DMS114 treated with DMSO at 0.1 percent for 48 hours (cell line): ENCODE measurements at regions not wholly inside any gene's neighbourhood (a gene's known extent, or its start where the extent isn't known, plus 50 kb on each side); places are given as distances from the start of the nearest gene placed in this dataset.
A peak's percentile ranks its signal among the peaks of the same experiment; 100 is the strongest.

Source experiments
- DNase-seq: peaks from one replicate; lab custom pipeline; 2025; ENCODE audit not compliant: unreplicated experiment; lab: John Stamatoyannopoulos, UW

DNA sequence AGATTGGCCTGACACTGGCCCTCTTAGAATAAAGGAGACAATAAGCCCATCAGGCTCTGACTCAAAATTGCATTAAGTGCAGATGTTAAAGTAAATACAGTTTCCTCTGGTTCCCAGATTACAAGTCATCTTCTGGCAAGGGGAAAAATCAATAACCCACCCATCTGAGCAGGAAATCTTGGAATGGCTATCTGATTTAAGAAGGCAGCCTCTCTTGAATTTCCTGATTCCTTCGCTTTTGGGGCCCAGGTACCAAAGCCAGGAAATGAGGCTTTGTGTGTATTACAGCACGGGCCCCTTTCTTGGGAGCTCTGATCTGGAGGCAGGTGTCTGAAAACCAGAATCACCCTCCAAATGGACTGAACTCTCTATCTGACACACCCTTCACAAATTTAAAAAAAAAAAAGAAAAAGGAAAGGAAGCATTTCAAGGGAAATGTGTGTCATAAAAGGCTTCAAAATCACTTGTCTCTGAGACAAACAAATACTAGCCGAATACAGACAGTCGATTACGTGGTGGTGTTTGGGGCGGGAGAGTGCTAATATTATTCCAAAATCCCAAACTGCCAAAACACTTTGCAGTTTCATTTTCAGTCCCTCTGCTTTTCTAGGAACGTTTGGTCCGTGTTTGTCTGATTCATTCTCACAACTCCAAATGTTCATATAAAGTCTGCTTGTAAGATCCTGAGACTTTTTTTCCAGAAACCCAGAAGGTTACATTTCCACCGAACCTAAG, 240.9 kb upstream of the CAMK1G start:
- DNase-seq: no peak

GRCh38 chr1:209343511-209343910, 240.0 kb upstream of the CAMK1G start:
- no peak for DNase-seq

DNA sequence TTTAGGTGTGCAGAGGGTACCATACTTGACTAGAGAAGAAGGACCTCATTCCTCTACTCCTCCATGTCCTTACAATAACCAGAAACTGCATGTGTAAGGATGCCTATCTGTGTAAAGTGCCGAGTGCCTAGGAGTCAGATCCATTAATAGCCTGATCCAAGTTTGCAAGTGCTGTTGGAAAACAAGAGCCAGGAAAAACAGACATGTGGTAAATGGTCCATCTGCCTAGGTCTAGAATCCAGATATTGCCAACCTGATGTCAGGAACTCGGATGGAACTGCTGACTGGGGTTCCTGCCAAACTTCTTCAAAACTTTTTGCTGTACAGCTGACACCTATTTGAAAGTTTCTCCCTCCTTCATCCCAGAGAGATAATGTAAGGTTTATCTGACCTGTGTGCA, 239.4 kb upstream of the CAMK1G start:
- DNase-seq: no peak

DNA sequence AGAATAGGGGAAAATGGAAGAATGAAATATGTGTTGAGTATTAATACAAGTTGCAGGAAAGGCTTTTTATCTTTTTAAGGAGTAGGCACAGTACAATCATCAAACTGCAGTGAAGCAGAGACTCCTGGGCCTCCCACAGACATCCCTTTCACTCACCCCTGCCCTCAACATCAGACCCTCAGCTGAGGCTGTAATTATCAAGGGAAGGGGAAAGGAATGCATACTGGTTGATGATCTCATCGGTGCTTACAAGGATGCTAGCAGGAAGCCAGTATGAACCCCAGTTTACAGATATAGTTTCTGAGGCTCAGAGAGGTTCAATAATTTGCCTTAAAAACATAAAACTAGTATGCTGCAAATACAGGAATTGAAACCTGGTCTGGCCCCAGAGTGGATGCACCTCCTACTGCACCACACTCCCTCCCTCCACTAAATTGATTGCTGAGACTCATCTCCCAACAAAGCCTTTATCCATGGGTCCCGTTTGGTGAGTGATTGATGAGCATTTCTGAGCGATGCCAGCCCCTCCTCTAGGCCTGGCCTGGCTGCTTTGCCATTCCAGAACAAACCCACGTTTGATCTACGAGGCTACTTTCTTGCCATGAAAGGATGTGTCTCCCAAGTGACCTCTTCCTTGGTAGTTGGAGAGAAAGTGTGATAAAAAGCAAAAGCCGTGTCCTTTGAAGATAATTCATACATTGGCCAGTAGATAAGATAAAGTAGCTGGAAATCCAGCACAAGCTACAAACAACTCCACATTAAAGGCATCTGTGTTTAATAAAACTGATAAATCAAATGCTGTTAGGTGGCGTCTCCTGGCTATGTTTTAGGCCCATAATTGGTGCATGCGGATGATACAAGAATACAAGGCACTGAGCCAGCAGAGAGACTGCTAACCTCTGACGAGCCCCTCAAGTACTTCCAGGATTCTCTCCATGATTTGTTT, 233.9 kb upstream of the CAMK1G start:
- no peak for DNase-seq

DNA sequence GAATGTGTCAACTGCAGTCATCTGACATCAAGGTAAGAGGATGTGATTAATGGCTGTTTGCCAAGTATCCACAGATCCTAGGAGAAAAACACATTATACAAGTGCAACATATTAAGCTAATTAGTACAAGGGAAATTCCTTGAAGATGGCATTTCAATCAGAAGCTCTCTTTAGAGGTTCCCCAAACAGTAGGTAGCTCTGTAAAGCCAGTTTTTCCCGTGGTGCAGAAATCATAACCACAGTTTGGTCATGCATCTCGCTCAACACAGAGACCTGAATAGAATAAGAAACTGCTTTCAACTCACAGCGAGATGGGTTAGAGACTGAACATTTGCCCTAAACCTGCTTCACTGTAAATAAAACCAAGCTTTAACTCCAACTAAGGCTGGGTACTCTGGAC, 230.5 kb upstream of the CAMK1G start:
- DNase-seq: no peak

- DNase-seq: peak; percentile 74
Observed at GRCh38 chr1:209354111-209354839, 229.2 kb upstream of the CAMK1G start.

- DNase-seq: no peak
Observed at GRCh38 chr1:209354840-209355165, 228.7 kb upstream of the CAMK1G start.

- DNase-seq: no peak
Observed at GRCh38 chr1:209355415-209355814, 228.1 kb upstream of the CAMK1G start.

- no peak for DNase-seq
Observed at GRCh38 chr1:209356976-209357377, 226.5 kb upstream of the CAMK1G start.

DNA sequence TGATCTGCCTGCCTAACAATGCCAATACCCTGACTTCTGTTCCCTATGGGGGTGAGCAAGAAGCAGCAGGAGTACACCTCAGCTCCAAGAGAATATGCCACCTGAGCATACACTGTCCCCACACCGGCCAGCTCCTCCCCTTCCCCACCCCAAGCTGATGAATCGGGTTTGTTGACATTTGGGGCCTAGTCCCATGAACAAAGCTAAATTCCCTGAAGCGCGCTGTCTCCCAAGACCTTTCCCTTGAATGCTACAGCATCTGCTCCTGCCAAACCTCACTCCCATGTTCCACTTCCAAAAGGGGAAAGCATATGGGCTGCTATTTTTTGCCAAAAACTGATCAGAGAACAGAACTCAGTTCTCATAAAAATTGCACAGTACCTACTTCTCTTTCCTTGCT, 220.4 kb upstream of the CAMK1G start:
- DNase-seq: no peak

DNA sequence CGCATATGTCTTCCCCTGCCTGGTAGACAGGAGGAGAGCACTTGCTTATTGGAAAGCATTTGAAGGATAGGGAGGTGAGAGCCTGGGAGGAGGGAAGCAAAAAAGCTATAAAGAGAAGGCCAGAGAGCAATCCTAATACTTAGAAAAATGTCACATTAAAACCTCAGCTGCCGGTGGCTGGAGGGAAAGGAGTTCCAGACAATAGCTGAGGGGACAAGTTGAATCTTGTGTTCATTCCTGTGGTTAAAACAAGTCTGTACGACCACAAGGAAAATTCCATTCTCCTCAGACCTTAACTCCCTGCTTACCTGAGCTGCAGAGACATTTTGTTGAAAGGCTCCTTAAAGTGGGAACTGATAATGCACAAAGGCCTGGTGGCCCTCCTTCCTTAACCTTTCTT, 218.8 kb upstream of the CAMK1G start:
- DNase-seq: no peak

GRCh38 chr1:209367061-209367772, 216.3 kb upstream of the CAMK1G start:
- no peak for DNase-seq

DNA sequence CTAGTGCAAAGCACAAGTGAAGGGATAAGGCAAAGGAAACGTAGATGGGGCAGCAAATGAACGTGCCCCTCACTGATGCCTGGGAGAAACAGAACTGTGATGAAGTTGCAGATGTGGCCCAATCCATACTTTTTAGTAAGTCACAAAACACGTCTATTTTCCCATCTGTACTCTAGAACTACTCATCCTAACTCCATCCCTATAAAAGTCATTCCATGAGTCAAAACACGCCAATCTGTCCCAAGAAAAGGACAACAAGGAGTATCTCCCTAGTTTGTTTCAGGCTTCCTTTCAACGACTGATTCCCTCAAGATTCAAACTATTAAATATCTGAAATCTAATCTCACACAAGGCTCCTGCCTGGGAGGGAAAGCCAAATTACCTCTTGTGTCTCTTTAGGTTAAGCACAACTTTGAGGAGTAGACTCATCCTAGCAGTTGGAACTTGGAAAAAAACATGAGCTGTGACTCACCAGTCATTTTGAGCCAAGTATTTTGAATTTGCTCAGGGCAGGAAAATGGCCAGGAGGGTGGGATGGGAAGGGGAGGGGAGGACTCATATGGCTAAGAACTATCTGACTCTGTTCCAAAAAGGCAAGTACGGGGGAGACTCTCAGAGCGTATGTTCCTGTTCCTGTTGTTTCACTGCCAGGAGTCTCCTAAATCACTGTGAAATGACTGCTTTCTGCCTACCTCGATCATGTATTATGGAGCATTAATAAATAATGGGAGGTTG, 214.5 kb upstream of the CAMK1G start:
- DNase-seq: no peak

DNA sequence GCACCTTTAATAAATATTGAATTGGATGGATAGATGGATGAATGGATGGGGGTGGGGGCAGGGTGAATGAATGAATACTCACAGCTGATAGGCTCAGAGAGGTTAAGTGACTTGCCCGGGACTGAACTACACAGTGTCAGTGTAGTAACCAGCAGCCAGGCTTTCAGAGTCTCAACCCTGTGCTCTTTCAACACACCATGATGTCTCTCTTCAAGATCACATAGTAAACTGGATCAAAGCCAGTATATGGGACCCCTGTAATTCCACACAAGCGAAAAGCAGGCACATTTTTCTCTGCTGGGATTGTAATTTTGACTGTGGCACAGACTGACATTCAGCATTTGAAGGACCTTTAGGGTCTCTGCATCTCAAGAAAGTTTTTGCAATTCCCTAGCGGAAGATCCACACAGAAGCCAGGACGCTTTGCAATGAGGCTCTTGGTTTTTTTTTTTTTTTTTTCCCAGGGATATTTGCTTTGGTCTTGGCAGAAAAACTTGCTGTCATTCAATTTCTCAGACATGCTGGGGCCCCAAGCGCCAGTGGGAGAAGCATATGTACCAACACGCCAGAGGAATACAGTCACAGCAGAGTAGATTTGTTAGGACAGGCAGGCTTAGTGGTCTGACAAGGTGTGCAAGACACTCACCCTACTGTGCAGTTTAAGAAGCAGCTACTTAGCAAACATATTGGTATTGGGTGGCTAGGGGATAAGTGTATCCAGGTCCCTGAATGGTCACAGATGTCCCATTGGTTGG, 213.1 kb upstream of the CAMK1G start:
- DNase-seq: no peak

DNA sequence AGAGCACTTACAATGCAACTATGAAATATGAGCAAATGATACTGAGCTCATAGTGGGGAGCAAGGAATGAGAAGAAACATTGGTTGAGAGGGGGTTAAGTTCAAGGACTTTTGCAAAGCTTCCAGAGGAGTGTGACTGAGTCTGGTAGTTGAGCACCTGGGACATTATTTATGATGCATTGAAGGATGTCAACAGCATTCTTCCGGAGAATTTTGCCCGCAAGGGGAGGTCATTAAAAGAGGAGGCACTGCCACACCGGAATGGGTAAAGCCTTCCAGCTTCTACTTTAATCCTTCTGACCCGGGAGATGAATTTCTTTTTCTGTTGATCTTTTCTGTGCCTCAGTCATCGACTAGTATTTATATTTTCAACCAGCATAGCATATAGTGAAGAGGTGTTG, 208.4 kb upstream of the CAMK1G start:
- DNase-seq: no peak

DNA sequence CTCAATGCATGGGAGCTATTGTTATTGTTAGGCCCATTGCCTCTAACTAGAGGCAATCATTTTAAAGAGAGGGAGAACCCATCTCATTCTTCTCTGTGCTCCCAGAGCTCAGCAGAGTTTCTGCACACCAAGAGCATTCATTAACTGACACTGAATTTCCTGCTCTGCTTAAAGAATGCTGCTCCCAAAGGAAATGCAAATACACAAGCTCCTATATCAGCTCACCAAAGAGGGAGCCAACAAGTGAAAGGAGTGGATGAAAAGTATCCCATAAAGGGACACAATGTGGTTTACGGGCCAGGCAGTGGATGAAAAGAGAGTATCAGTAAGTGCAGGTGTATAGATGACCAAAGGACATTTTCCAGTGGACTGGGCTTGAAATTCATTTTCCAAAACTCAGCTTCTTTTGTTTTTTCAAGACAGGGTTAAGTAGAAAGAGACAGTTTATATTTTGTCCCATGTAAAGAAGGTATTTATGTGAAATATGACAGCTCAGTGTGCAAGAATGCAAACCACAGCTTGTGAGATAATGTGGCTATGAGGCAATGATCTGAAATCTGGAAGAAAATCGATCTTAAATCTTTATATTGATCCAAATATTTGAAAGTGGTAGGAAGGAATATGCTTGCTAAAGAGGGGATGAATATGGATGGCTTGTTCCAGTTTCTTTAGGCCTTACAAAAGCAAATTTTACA, 207.7 kb upstream of the CAMK1G start:
- no peak for DNase-seq

DNA sequence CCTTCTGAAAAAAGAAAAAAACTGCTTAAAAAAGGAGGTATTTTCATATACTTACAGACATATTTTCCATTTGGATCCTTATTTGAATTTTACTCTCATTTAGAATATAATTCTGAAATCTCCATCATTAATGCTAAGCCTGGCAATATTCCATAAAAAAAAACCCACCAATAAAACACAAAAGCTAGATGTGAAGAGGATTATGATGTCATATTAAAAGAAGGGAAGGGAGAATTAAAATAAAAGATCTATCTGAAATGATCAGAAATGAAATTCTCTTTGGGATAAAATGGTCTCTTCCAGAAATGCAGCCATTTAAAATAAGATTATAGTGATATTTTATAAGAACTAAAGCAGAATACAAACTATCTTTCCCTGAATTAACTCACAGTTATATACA, 206.7 kb upstream of the CAMK1G start:
- no peak for DNase-seq

DNA sequence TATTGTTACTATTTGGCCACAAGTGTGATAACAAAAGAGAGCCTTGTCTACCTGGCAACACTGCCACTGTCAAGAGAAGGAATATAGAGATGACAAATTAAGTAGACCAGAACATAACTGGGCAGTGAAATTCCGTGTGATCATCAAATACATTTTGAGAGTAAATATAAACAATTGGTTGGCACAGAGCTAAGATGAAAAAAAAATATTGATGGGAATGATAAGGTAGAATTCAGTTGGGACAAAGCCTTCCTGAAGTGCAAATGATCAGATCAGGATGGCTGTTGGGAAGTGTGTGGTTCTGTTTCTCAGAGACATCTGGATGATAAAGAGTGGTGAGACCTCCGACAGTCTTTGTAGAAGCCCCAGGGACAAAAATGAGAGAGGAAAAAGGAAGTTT, 205.5 kb upstream of the CAMK1G start:
- DNase-seq: no peak

- no peak for DNase-seq
Observed at GRCh38 chr1:209379280-209379679, 204.2 kb upstream of the CAMK1G start.
